Stimulated activated effector memory CD8-positive, alpha-beta T cell treated with anti-CD3 and anti-CD28 coated beads, Interleukin-12 subunit alpha, Interleukin-12 subunit beta, amount 100 ng/mL, for 72 hours (primary cell): ENCODE measurements at regions not wholly inside any gene's neighbourhood (a gene's known extent, or its start where the extent isn't known, plus 50 kb on each side); places are given as distances from the start of the nearest gene placed in this dataset.
"Not testable (repeated sequence)": the region's sequence is repeated elsewhere in the genome, so short reads cannot be mapped to it uniquely, and the experiment has no call there.

Experiments
- ATAC-seq: fragments of 150-1000 bp; cut with Tn5 transposase; 2 replicates; pipeline ENCODE4 v1.10.0; 2021
- DNase-seq, 2 donors: peaks; one replicate each; pipeline ENCODE4 v3.0.0; 2021 to 2022; ENCODE audit warnings: low spot score in 2 of 2
- H3K27ac Mint-ChIP-seq: one replicate; pipeline ENCODE4 v1.8.0; 2022; ENCODE audit warnings: mild to moderate bottlenecking, mixed read lengths
- H3K36me3 Mint-ChIP-seq: one replicate; pipeline ENCODE4 v1.8.0; 2022; ENCODE audit warnings: mild to moderate bottlenecking, mixed read lengths
- H3K4me1 Mint-ChIP-seq: one replicate; pipeline ENCODE4 v1.8.0; 2022; ENCODE audit warnings: mixed read lengths
- H3K4me3 Mint-ChIP-seq: one replicate; pipeline ENCODE4 v1.8.0; 2022; ENCODE audit warnings: mild to moderate bottlenecking, mixed read lengths
- H3K9me3 Mint-ChIP-seq: one replicate; pipeline ENCODE4 v1.8.0; 2022; ENCODE audit warnings: mixed read lengths

DNA sequence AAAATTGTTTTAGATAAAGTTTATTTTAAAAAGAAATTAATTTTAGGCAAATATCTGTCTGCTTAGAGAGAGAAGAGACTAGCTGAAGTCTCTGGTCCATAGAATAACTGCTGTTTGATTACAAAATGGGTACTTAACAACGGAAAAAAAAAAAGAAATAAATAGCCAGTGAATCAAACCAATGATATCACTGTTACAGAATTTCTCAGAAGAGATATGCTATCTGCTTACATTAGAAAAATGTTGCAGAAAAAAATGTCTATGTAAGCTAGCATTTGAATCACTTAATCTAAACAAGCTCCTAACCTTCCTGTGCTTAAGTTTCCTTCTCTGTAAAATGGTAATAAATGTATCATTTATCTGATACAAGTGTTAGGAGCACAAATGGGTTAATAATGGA, 189.9 kb downstream of the IL15 start:
- no peaks in the 10 kb centered on the region for H3K9me3 Mint-ChIP-seq
- no peak overlapping the region for H3K4me3 Mint-ChIP-seq
- no peaks in the 10 kb centered on the region for H3K36me3 Mint-ChIP-seq
- DNase-seq = no peak
- no peak for ATAC-seq
- no peak overlapping the region for H3K27ac Mint-ChIP-seq
- H3K4me1 Mint-ChIP-seq = no peaks in the 10 kb centered on the region

DNA sequence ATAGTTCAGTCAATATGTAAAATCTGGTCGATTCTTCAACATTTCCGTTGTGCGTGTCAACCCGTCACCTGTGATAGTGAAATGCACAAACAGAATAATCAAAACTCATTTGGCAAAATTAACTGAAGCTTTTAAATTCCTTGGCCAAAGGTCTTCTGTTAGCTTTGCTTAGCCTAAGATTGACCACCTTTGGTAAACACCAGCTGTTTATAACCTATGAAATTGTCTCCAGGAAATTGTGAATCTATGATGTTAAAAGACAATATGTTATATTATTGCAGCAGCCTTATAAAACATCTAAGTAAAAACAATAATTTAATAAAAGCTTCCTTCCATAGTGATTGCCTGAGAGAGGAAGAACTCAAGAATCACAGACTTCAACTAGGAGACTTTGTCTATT, 196.8 kb downstream of the IL15 start:
- Mint-ChIP-seq H3K4me3 (no peak overlapping the region), H3K9me3 (no peaks in the 10 kb centered on the region), H3K4me1 (no peaks in the 10 kb centered on the region), H3K27ac (no peak overlapping the region), H3K36me3 (no peaks in the 10 kb centered on the region)
- no peak for ATAC-seq
- DNase-seq = no peak

DNA sequence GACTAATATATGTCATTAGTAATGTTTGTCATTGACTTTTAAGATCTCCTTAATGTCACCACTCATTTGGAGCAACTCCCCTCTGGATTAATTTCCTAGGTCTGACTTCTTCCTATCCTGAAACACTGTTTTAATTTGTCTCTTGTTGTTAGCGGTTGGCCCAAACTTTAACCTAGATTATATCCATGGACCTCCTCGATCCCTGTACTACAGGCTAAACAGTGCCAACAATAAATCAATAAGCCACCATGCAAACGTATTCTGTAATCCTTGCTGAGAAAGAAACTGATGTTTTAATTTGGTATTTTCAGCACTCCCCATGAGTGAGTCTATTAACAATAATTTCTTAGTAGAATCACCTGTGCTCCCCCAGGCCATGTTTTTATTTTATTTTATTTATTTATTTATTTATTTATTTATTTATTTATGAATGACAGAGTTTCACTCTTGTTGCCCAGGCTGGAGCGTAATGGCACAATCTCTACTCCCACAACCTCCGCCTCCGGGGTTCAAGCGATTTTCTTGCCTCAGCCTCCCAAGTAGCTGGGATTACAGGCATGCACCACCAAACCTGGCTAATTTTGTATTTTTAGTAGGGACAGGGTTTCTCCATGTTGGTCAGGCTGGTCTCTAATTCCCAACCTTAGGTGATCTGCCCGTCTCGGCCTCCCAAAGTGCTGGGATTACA, 204.1 kb downstream of the IL15 start:
- Mint-ChIP-seq H3K9me3 (no peaks in the 10 kb centered on the region), H3K4me1 (no peaks in the 10 kb centered on the region), H3K36me3 (no peaks in the 10 kb centered on the region), H3K27ac (no peak overlapping the region), H3K4me3 (no peak overlapping the region)
- ATAC-seq (no peak), DNase-seq (no peak)

DNA sequence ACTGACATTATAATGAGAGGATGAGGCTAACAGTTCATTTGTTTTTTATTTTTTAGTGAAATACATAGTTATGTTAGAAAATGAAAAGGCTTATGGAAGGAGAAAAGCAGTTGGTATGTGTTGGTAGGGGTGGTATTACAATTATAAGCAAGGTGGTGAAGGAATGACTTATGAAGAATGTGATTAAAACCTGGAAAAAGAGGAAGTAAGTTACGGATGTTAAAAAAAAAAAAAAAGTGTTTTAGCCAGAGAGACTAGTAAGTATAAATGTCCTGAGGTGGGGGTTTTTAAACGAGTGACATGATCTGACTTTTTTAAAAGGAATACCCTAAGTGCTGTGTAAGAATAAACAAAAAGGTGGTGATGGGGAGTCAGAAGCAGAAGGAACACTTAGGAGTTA, 206.8 kb downstream of the IL15 start:
- Mint-ChIP-seq H3K36me3 (no peaks in the 10 kb centered on the region), H3K9me3 (no peaks in the 10 kb centered on the region), H3K4me3 (no peak overlapping the region), H3K27ac (no peak overlapping the region), H3K4me1 (no peaks in the 10 kb centered on the region)
- DNase-seq = no peak
- ATAC-seq = no peak

DNA sequence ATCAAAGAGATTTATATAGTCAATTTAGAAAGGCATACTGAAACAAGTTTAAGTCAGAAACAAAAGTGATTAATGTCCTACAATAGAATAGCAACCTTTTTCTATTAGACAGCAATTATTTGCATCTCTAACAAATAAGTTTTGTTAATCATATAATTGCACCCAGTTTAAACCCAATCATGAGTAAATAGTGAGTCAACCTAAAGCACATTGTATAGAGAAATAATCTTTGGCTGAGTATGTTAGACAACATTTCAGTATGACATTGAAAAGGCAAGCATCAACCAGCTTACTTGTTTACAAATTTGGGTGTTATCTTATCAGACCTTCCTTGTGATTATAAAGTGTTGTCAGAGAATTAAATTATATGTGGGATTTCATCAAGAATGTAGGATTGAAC, 209.5 kb downstream of the IL15 start:
- no peaks in the 10 kb centered on the region for H3K9me3 Mint-ChIP-seq
- no peaks in the 10 kb centered on the region for H3K4me1 Mint-ChIP-seq
- H3K27ac Mint-ChIP-seq = no peak overlapping the region
- DNase-seq = no peak
- no peaks in the 10 kb centered on the region for H3K36me3 Mint-ChIP-seq
- no peak overlapping the region for H3K4me3 Mint-ChIP-seq
- ATAC-seq = no peak

DNA sequence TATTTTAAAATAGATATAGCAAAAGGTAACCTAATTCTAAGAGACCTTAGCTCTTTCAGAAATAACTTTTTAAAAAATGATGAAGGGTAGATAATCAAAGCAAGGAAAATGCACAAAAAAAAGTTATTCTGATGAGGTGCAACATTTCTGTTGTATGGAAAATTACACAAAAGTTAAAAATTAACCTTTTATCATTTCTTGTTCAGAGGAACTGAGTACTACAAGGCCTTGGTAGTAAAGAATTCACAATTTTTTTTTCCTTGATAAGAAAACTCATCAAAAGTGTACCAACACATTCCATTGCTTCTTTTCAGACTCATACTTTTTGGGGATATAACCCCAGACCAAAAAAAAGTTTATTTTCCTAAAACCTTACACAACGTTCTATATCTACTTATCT, 213.0 kb downstream of the IL15 start:
- no peak overlapping the region for H3K4me3 Mint-ChIP-seq

DNA sequence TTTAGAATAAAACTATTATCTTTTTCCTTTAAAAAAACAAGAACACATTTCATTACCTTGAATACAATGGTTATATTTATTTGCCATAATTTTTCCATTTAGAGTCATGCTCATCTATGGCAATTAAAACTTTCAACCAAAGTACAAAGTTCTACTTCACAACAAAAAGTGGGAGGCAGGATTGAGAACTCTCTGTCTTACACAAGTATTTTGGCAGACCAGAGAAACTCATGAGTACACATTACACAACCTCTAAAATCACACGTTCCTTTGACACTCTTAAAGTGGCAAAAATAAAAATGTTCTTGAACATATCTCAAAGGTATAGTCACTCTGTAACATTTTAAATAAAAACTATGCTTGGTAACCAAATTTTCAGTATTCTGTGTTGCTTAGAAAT, 213.4 kb downstream of the IL15 start:
- ATAC-seq = no peak

More for the DNA sequence above, 213.0 kb downstream of the IL15 start:
- DNase-seq = no peak
- Mint-ChIP-seq H3K36me3 (no peaks in the 10 kb centered on the region), H3K27ac (no peak overlapping the region), H3K4me1 (no peaks in the 10 kb centered on the region), H3K9me3 (no peaks in the 10 kb centered on the region)
- no peak for ATAC-seq

DNA sequence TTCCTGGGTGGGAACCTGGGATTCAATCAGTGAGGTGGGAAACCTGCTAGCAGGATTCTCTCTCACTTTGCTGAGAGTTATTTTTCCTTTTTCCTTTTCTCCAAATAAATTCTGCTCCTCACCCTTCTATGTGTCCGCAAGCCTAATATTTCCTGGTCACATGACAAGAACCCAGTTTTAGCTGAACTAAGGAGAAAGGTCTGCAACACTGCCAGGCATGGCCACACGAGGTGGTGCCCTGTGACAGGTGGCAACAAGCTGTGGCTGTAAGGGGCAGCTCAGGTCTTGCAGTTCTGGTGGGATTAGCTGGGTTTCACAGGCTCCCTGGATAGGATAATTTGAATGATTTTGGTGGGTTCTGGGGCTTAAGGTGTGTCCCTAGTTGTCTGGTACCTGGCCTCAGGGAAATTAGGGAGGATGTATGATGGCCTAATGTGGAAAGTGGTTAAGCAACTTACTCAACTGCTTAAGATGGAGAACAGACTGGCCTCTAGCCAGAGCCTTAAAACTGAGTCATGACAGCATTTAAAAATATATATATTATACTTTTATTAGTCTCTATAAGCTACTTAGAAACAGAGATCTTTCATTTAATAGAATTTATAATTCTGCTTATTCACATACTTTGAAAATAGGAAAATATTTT, 215.0 kb downstream of the IL15 start:
- Mint-ChIP-seq H3K36me3 (no peaks in the 10 kb centered on the region), H3K27ac (no peak overlapping the region), H3K4me3 (no peak overlapping the region), H3K9me3 (peaks cover 6% of the 10 kb centered on the region), H3K4me1 (no peaks in the 10 kb centered on the region)
- DNase-seq (no peak), ATAC-seq (peak; percentile 32)

More for the DNA sequence above, 213.4 kb downstream of the IL15 start:
- DNase-seq = no peak
- Mint-ChIP-seq H3K4me1 (no peaks in the 10 kb centered on the region), H3K9me3 (no peaks in the 10 kb centered on the region), H3K27ac (no peak overlapping the region), H3K4me3 (no peak overlapping the region), H3K36me3 (no peaks in the 10 kb centered on the region)

DNA sequence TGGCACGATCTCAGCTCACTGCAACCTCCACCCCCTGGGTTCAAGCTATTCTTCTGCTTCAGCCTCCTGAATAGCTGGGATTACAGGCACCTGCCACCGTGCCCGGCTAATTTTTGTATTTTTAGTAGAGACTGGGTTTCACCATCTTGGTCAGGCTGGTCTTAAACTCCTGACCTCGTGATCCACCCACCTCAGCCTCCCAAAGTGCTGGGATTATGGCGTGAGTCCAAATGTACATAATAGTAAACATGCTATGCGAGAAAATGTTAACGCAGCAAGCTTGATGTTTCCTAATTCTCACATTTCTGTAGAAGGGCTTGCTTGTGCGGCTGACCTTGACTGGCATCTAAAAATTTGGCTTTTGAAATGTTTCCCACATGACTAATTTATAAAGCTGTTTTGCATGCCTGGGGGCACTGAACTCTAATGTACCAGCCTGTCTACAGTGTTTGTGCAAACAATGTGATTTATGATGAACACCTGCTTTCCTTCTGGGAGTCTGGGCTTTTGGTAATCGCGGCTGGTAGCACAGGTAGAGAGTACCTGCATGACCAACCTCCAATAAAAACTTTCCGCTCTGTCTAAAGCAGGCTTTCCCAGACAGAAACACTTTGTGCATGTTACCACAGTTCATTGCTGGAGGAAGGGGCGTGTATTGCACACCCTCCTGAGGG, 216.8 kb downstream of the IL15 start:
- H3K36me3 Mint-ChIP-seq = no peaks in the 10 kb centered on the region
- no peak overlapping the region for H3K27ac Mint-ChIP-seq
- no peak overlapping the region for H3K4me3 Mint-ChIP-seq
- ATAC-seq (no peak), DNase-seq (no peak)
- no peaks in the 10 kb centered on the region for H3K4me1 Mint-ChIP-seq
- H3K9me3 Mint-ChIP-seq = peaks cover 6% of the 10 kb centered on the region

DNA sequence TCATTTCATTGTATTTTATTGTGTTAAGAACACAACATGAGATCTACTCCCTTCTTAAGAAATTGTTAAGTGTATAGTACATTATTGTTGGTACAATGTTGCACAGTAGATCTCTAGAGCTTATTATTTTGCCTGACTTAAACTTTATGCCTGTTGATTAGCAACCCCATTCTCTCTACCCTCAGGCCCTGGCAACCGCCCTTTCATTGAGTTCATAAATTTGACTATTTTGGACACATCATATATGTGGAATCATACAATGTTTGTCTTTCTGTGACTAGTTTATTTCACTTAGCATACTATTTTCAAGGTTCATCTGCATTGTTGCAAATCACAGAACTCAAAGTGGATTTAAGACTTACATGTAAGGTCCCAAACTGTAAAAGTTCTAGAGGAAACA, 222.1 kb downstream of the IL15 start:
- Mint-ChIP-seq H3K4me3 (no peak overlapping the region), H3K9me3 (peaks cover 6% of the 10 kb centered on the region), H3K4me1 (no peaks in the 10 kb centered on the region), H3K36me3 (no peaks in the 10 kb centered on the region), H3K27ac (no peak overlapping the region)
- DNase-seq (no peak), ATAC-seq (no peak)

DNA sequence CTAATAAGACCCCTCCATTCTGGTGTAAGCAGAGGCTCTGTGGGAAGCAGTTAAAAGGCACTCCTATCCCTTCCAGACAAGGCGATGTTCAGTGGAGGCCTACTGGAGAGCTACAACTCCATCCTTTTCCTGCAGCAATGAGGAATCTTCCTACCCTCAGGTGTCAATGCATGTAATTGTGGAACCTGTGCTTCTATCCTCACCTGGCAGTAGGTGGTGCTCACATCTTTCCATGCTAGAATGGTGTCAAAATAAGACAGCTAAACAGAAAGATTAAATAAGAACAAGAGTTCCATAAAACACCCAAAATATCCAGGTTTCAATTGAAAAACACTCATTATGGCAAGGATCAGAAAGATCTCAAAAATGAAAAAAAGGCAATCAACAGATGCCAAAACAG, 224.6 kb downstream of the IL15 start:
- H3K36me3 Mint-ChIP-seq = no peaks in the 10 kb centered on the region
- no peak overlapping the region for H3K4me3 Mint-ChIP-seq
- no peak overlapping the region for H3K27ac Mint-ChIP-seq
- no peaks in the 10 kb centered on the region for H3K9me3 Mint-ChIP-seq
- ATAC-seq (no peak), DNase-seq (no peak)
- H3K4me1 Mint-ChIP-seq = no peaks in the 10 kb centered on the region

DNA sequence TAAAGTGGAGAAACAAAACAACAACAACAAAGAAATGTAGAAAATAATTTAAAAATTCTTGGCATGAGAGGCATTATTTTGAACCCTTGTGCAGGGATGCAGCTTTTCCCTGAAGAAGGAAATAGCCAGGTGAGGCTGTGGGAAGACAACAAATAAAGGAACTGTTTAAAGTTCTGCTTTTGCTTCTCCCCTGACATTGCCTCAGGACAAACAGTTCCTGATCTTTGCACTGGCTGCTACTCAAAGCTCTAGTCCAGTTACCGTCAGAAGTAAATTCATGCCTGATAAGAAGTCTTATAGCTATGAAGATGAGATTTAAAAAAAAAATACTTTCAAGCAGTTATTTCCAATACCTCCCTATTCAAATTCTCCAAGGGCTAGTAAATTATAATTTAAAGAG, 233.8 kb downstream of the IL15 start:
- H3K27ac Mint-ChIP-seq = no peak overlapping the region
- H3K36me3 Mint-ChIP-seq = no peaks in the 10 kb centered on the region
- no peaks in the 10 kb centered on the region for H3K4me1 Mint-ChIP-seq
- no peak for ATAC-seq
- no peak for DNase-seq
- no peak overlapping the region for H3K4me3 Mint-ChIP-seq
- no peaks in the 10 kb centered on the region for H3K9me3 Mint-ChIP-seq

DNA sequence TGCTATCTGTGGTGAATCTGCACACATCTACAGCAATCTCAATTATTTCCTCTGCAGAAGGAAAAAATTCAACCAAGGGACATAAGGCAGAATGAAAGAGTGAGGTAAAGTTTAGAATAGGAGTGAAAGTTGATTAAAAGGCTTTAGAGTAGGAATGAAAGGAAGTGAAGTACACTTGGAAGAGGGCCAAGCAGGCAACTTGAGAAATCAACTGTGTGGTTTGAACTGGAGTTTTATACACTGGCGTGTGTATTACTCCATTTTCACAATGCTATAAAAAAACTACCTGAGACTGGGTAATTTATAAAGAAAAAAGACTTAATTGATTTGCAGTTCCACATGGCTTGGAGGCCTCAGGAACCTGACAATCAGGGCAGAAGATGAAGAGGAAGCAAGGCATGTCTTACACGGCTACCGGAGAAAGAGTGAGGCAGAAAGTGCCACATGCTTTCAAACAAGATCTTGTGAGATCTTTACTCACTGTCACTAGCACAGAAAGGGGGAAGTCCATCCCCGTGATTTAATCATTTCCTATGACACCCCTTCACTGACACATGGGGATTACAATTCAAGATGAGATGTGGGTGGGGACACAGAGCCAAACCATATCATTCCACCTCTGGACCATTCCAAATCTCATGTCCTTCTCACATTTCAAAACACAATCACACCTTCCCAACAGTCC, 234.8 kb downstream of the IL15 start:
- no peak overlapping the region for H3K27ac Mint-ChIP-seq
- H3K4me1 Mint-ChIP-seq = no peaks in the 10 kb centered on the region
- DNase-seq = no peak
- H3K9me3 Mint-ChIP-seq = no peaks in the 10 kb centered on the region
- ATAC-seq = no peak
- H3K4me3 Mint-ChIP-seq = no peak overlapping the region
- no peaks in the 10 kb centered on the region for H3K36me3 Mint-ChIP-seq

DNA sequence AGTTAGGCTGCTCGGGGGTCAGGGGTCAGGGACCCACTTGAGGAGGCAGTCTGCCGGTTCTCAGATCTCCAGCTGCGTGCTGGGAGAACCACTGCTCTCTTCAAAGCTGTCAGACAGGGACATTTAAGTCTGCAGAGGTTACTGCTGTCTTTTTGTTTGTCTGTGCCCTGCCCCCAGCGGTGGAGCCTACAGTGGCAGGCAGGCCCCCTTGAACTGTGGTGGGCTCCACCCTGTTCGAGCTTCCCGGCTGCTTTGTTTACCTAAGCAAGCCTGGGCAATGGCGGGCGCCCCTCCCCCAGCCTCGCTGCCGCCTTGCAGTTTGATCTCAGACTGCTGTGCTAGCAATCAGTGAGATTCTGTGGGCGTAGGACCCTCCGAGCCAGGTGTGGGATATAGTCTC, 246.3 kb downstream of the IL15 start:
- not testable (repeated sequence) for H3K4me3 Mint-ChIP-seq, H3K36me3 Mint-ChIP-seq, DNase-seq, H3K27ac Mint-ChIP-seq, H3K9me3 Mint-ChIP-seq, ATAC-seq, H3K4me1 Mint-ChIP-seq

DNA sequence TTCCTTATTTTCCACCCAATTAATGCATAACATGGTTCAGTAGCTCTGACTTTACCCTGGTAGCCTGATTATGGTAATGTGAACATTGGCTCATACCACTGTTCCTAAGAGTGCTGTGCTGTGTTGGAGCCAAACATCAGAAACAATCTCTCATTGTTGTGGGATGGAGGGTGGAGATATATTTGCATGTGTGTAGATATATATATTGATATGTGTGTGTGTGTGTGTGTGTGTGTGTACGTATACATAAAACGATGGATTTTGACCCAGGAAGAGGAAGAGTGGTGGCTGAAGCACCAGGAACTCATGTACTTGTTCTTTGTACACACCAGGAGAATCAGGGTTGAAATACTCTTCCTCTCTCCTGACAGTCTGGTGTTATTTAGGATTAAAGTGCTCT, 247.7 kb downstream of the IL15 start:
- ATAC-seq (peak; percentile 31), DNase-seq (no peak)
- Mint-ChIP-seq H3K4me1 (no peaks in the 10 kb centered on the region), H3K27ac (no peak overlapping the region), H3K9me3 (peaks cover 5% of the 10 kb centered on the region), H3K4me3 (no peak overlapping the region), H3K36me3 (no peaks in the 10 kb centered on the region)

DNA sequence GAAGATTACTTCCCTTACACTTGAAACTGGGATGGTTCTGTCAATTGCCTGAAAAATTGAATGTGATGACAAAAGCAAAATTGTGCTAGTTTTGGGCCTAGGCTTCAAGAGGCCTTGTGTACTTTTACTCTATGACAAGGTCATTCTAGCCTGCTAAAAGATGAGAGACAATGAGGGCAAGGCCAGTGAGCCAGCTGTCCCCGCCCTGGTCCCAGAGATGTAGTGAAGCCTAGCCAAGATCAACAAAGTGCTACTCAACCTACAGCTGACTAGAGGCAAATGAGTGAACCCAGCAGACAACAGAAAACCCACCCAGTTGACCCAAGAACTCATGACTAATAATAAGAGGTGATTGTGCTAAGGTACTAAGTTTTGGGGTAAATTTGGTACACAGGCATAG, 248.7 kb downstream of the IL15 start:
- Mint-ChIP-seq H3K4me3 (no peak overlapping the region), H3K4me1 (no peaks in the 10 kb centered on the region), H3K27ac (no peak overlapping the region), H3K36me3 (no peaks in the 10 kb centered on the region), H3K9me3 (peaks cover 5% of the 10 kb centered on the region)
- ATAC-seq = no peak
- no peak for DNase-seq
